Osteocyte (in vitro differentiated cells): ENCODE measurements at regions not wholly inside any gene's neighbourhood (a gene's known extent, or its start where the extent isn't known, plus 50 kb on each side); places are given as distances from the start of the nearest gene placed in this dataset.

Source experiments
- DNase-seq: peaks from one replicate; pipeline ENCODE4 v3.0.0; 2021; ENCODE audit warnings: mixed read lengths; ENCODE audit not compliant: unreplicated experiment; ENCODE audit errors: extremely low spot score
- H3K27ac Mint-ChIP-seq: one replicate; pipeline ENCODE4 v1.8.0; 2021; ENCODE audit warnings: mild to moderate bottlenecking, mixed read lengths; ENCODE audit not compliant: unreplicated experiment
- H3K27me3 Mint-ChIP-seq: one replicate; pipeline ENCODE4 v1.8.0; 2021; ENCODE audit warnings: mixed read lengths; ENCODE audit not compliant: unreplicated experiment
- H3K36me3 Mint-ChIP-seq: one replicate; pipeline ENCODE4 v1.8.0; 2021; ENCODE audit warnings: mixed read lengths; ENCODE audit not compliant: unreplicated experiment
- H3K4me1 Mint-ChIP-seq: one replicate; pipeline ENCODE4 v1.8.0; 2021; ENCODE audit warnings: mixed read lengths; ENCODE audit not compliant: unreplicated experiment
- H3K4me3 Mint-ChIP-seq: one replicate; pipeline ENCODE4 v1.8.0; 2021; ENCODE audit warnings: mild to moderate bottlenecking, moderate library complexity, mixed read lengths; ENCODE audit not compliant: unreplicated experiment
- H3K9me3 Mint-ChIP-seq: one replicate; pipeline ENCODE4 v1.8.0; 2021; ENCODE audit warnings: mixed read lengths; ENCODE audit not compliant: unreplicated experiment
- TF ChIP-seq, protein P1 (sequence below): fragments of 200-600 bp; sonication (generic); IDR thresholded peaks from 2 replicates; pipeline ENCODE4 v1.5.0; 2021; ENCODE audit warnings: antibody characterized with exemption, mild to moderate bottlenecking, moderate library complexity

GRCh38 chr16:6864671-6865070, 468.0 kb upstream of the RBFOX1 start:
- no peak overlapping the region for H3K27ac Mint-ChIP-seq
- H3K4me3 Mint-ChIP-seq, result no peak overlapping the region
- H3K36me3 Mint-ChIP-seq, result peaks cover 2% of the 10 kb centered on the region
- TF ChIP-seq, protein P1, sequence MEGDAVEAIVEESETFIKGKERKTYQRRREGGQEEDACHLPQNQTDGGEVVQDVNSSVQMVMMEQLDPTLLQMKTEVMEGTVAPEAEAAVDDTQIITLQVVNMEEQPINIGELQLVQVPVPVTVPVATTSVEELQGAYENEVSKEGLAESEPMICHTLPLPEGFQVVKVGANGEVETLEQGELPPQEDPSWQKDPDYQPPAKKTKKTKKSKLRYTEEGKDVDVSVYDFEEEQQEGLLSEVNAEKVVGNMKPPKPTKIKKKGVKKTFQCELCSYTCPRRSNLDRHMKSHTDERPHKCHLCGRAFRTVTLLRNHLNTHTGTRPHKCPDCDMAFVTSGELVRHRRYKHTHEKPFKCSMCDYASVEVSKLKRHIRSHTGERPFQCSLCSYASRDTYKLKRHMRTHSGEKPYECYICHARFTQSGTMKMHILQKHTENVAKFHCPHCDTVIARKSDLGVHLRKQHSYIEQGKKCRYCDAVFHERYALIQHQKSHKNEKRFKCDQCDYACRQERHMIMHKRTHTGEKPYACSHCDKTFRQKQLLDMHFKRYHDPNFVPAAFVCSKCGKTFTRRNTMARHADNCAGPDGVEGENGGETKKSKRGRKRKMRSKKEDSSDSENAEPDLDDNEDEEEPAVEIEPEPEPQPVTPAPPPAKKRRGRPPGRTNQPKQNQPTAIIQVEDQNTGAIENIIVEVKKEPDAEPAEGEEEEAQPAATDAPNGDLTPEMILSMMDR, result no peak
- no peaks in the 10 kb centered on the region for H3K27me3 Mint-ChIP-seq
- H3K9me3 Mint-ChIP-seq, result peaks cover 38% of the 10 kb centered on the region
- no peaks in the 10 kb centered on the region for H3K4me1 Mint-ChIP-seq
- no peak for DNase-seq

DNA sequence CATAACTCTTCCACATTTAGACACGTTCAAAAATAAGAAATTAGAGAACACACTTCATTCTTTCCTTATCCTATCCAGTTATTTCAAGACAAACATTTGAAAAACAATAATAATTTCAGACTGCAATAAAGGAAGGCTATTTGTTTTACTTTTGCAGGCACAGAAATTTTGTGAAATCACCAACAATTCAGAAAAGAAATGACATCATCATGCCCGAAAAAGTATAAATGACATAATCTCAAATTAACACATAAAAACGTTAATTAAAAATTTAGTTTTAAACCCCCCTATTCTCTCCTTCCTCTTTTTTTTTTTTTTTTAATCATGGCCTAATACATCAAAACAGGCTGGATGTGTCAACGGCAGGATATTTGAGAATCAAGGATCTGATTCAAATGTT, 468.4 kb upstream of the RBFOX1 start:
- TF ChIP-seq, protein P1, result no peak
- Mint-ChIP-seq H3K4me1 (no peaks in the 10 kb centered on the region), H3K27me3 (no peaks in the 10 kb centered on the region), H3K4me3 (no peak overlapping the region), H3K9me3 (peaks cover 37% of the 10 kb centered on the region), H3K36me3 (peaks cover 2% of the 10 kb centered on the region), H3K27ac (no peak overlapping the region)
- no peak for DNase-seq

GRCh38 chr16:6863135-6863534, 469.5 kb upstream of the RBFOX1 start:
- no peak overlapping the region for H3K27ac Mint-ChIP-seq
- DNase-seq, result no peak

GRCh38 chr16:6861815-6862477, 470.7 kb upstream of the RBFOX1 start:
- Mint-ChIP-seq H3K4me3 (no peak overlapping the region), H3K36me3 (peaks cover 2% of the 10 kb centered on the region), H3K27ac (no peak overlapping the region), H3K9me3 (peaks cover 41% of the 10 kb centered on the region), H3K27me3 (no peaks in the 10 kb centered on the region), H3K4me1 (no peaks in the 10 kb centered on the region)
- DNase-seq, result no peak
- TF ChIP-seq, protein P1, result no peak

More at GRCh38 chr16:6863135-6863534, 469.5 kb upstream of the RBFOX1 start:
- H3K9me3 Mint-ChIP-seq, result peaks cover 38% of the 10 kb centered on the region
- no peaks in the 10 kb centered on the region for H3K4me1 Mint-ChIP-seq
- no peaks in the 10 kb centered on the region for H3K27me3 Mint-ChIP-seq
- no peak overlapping the region for H3K4me3 Mint-ChIP-seq
- TF ChIP-seq, protein P1, result no peak
- peaks cover 2% of the 10 kb centered on the region for H3K36me3 Mint-ChIP-seq

GRCh38 chr16:6861135-6861814, 471.4 kb upstream of the RBFOX1 start:
- H3K27ac Mint-ChIP-seq, result no peak overlapping the region
- H3K4me1 Mint-ChIP-seq, result no peaks in the 10 kb centered on the region
- no peak overlapping the region for H3K4me3 Mint-ChIP-seq
- DNase-seq, result no peak
- peaks cover 2% of the 10 kb centered on the region for H3K36me3 Mint-ChIP-seq
- no peaks in the 10 kb centered on the region for H3K27me3 Mint-ChIP-seq
- peaks cover 46% of the 10 kb centered on the region for H3K9me3 Mint-ChIP-seq
- TF ChIP-seq, protein P1, result no peak
